Mesenchymal stem cell (in vitro differentiated cells and primary cell): ENCODE measurements at regions not wholly inside any gene's neighbourhood (a gene's known extent, or its start where the extent isn't known, plus 50 kb on each side); places are given as distances from the start of the nearest gene placed in this dataset.
A peak's percentile ranks its signal among the peaks of the same experiment; 100 is the strongest.

Source experiments
- DNase-seq: peaks from one replicate; pipeline ENCODE4 v3.0.0-alpha.2; 2013
- H2AFZ ChIP-seq: one replicate; pipeline ENCODE4 v1.6.1; 2013; ENCODE audit warnings: low read depth, mild to moderate bottlenecking, control low read depth, inconsistent platforms, low read length, moderate library complexity
- H2AK5ac ChIP-seq: 2 replicates; pipeline ENCODE4 v1.6.1; 2013; ENCODE audit warnings: low read length, moderate library complexity, mild to moderate bottlenecking, inconsistent platforms; ENCODE audit not compliant: severe bottlenecking
- H2BK120ac ChIP-seq: one replicate; pipeline ENCODE4 v1.6.1; 2013; ENCODE audit warnings: low read depth, mild to moderate bottlenecking, inconsistent platforms, low read length, moderate library complexity
- H2BK12ac ChIP-seq, 2 experiments: one replicate each; pipeline ENCODE4 v1.6.1; 2013; ENCODE audit warnings: inconsistent platforms in 2 of 2, low read length in 2 of 2, mild to moderate bottlenecking in 2 of 2, moderate library complexity in 2 of 2, control low read depth in 1 of 2
- H2BK15ac ChIP-seq: one replicate; pipeline ENCODE4 v1.6.1; 2013; ENCODE audit warnings: mild to moderate bottlenecking, low read depth, inconsistent platforms; ENCODE audit not compliant: poor library complexity, severe bottlenecking
- H2BK5ac ChIP-seq: 2 replicates; pipeline ENCODE4 v1.6.1; 2013; ENCODE audit warnings: low read depth, mild to moderate bottlenecking, low read length, control low read depth, inconsistent platforms; ENCODE audit not compliant: poor library complexity, severe bottlenecking
- H3K14ac ChIP-seq, 2 experiments: one replicate each; pipeline ENCODE4 v1.6.1; 2013; ENCODE audit warnings: inconsistent platforms in 2 of 2, low read length in 2 of 2, control low read depth in 1 of 2, mild to moderate bottlenecking in 1 of 2, moderate library complexity in 1 of 2
- H3K18ac ChIP-seq, 2 experiments: one replicate each; pipeline ENCODE4 v1.6.1; 2013; ENCODE audit warnings: inconsistent platforms in 2 of 2, low read length in 2 of 2, control low read depth in 1 of 2, low read depth in 1 of 2, mild to moderate bottlenecking in 1 of 2
- H3K23ac ChIP-seq, 2 experiments: one replicate each; pipeline ENCODE4 v1.6.1; 2013; ENCODE audit warnings: inconsistent platforms in 2 of 2, low read length in 2 of 2, mild to moderate bottlenecking in 2 of 2, moderate library complexity in 2 of 2, control low read depth in 1 of 2
- H3K27ac ChIP-seq: 2 replicates; pipeline ENCODE4 v1.5.1; 2013; ENCODE audit warnings: mild to moderate bottlenecking, moderate library complexity, low read length, control low read depth, inconsistent platforms; ENCODE audit not compliant: poor library complexity, severe bottlenecking
- H3K27me3 ChIP-seq, 2 experiments: 2 replicates each; pipeline versions ENCODE4 v1.6.1 to v1.7.0; 2013; ENCODE audit warnings: low read length in 2 of 2, mild to moderate bottlenecking in 2 of 2, moderate library complexity in 2 of 2, control low read depth in 1 of 2, inconsistent platforms in 1 of 2; ENCODE audit not compliant: control insufficient read depth in 1 of 2, insufficient read depth in 1 of 2
- H3K36me3 ChIP-seq, 2 experiments: 2 replicates each; pipeline versions ENCODE4 v1.6.1 to v1.7.0; 2013; ENCODE audit warnings: low read length in 2 of 2, control low read depth in 1 of 2, inconsistent platforms in 1 of 2, low read depth in 1 of 2, mild to moderate bottlenecking in 1 of 2; ENCODE audit not compliant: insufficient read depth in 2 of 2, control insufficient read depth in 1 of 2
- H3K4ac ChIP-seq, 2 experiments: one replicate each; pipeline ENCODE4 v1.6.1; 2013; ENCODE audit warnings: inconsistent platforms in 2 of 2, low read length in 2 of 2, mild to moderate bottlenecking in 2 of 2, moderate library complexity in 2 of 2, control low read depth in 1 of 2, low read depth in 1 of 2
- H3K4me1 ChIP-seq: 2 replicates; pipeline ENCODE4 v1.6.1; 2013; ENCODE audit warnings: low read depth, low read length, control low read depth; ENCODE audit not compliant: control insufficient read depth, insufficient read depth
- H3K4me2 ChIP-seq: 2 replicates; pipeline ENCODE4 v1.6.1; 2013; ENCODE audit warnings: low read length, mild to moderate bottlenecking, inconsistent platforms; ENCODE audit not compliant: poor library complexity, severe bottlenecking
- H3K4me3 ChIP-seq, 2 experiments: 2 replicates each; pipeline versions ENCODE4 v1.5.1 to v1.7.0; 2013; ENCODE audit warnings: low read length in 2 of 2, mild to moderate bottlenecking in 2 of 2, control low read depth in 1 of 2, low read depth in 1 of 2; ENCODE audit not compliant: insufficient read depth in 1 of 2
- H3K79me1 ChIP-seq: replicated peaks from 2 replicates; pipeline ENCODE4 v1.6.1; 2013; ENCODE audit warnings: mild to moderate bottlenecking, control low read depth, low read length, inconsistent platforms; ENCODE audit not compliant: poor library complexity, severe bottlenecking
- H3K9ac ChIP-seq: 2 replicates; pipeline ENCODE4 v1.7.0; 2013; ENCODE audit warnings: mild to moderate bottlenecking, low read length, moderate library complexity
- H3K9me3 ChIP-seq: 2 replicates; pipeline ENCODE4 v1.7.0; 2013; ENCODE audit warnings: mild to moderate bottlenecking, low read length; ENCODE audit not compliant: control insufficient read depth
- H4K8ac ChIP-seq: one replicate; pipeline ENCODE4 v1.6.1; 2013; ENCODE audit warnings: inconsistent platforms, mild to moderate bottlenecking, low read length, moderate library complexity
- H4K91ac ChIP-seq: one replicate; pipeline ENCODE4 v1.6.1; 2013; ENCODE audit warnings: mild to moderate bottlenecking, low read length, inconsistent platforms
- whole genome bisulfite sequencing: methylation state at CpG from one replicate; pipeline ENCODE4 v1.1.7; 2013; ENCODE audit warnings: mixed read lengths; 5-methylcytosine and 5-hydroxymethylcytosine counted together

GRCh38 chr13:88601949-88602348 lies 930.8 kb downstream of the SLITRK5 start:
- H2AFZ ChIP-seq, result no peak overlapping the region
- no peak overlapping the region for H3K18ac ChIP-seq
- H3K14ac ChIP-seq, result no peak overlapping the region
- H2BK120ac ChIP-seq, result no peak overlapping the region
- H3K27me3 ChIP-seq, result no peaks in the 10 kb centered on the region
- no peak overlapping the region for H4K91ac ChIP-seq
- no peak overlapping the region for H3K4me3 ChIP-seq
- H3K9me3 ChIP-seq, result peaks cover 5% of the 10 kb centered on the region
- no peak overlapping the region for H3K9ac ChIP-seq
- H3K36me3 ChIP-seq, result no peaks in the 10 kb centered on the region
- H2BK12ac ChIP-seq, result no peak overlapping the region
- H3K23ac ChIP-seq, result no peak overlapping the region
- H3K4ac ChIP-seq, result no peak overlapping the region
- H2AK5ac ChIP-seq, result no peak overlapping the region
- no peak overlapping the region for H3K27ac ChIP-seq
- DNase-seq, result peak; percentile 31
- H4K8ac ChIP-seq, result no peak overlapping the region
- no peaks in the 10 kb centered on the region for H3K4me1 ChIP-seq
- no peaks in the 10 kb centered on the region for H3K79me1 ChIP-seq
- H2BK15ac ChIP-seq, result no peak overlapping the region
- H3K4me2 ChIP-seq, result no peak overlapping the region
- H2BK5ac ChIP-seq, result no peak overlapping the region
- WGBS, result 28% methylated on average over 2 of the region's 2 CpGs

DNA sequence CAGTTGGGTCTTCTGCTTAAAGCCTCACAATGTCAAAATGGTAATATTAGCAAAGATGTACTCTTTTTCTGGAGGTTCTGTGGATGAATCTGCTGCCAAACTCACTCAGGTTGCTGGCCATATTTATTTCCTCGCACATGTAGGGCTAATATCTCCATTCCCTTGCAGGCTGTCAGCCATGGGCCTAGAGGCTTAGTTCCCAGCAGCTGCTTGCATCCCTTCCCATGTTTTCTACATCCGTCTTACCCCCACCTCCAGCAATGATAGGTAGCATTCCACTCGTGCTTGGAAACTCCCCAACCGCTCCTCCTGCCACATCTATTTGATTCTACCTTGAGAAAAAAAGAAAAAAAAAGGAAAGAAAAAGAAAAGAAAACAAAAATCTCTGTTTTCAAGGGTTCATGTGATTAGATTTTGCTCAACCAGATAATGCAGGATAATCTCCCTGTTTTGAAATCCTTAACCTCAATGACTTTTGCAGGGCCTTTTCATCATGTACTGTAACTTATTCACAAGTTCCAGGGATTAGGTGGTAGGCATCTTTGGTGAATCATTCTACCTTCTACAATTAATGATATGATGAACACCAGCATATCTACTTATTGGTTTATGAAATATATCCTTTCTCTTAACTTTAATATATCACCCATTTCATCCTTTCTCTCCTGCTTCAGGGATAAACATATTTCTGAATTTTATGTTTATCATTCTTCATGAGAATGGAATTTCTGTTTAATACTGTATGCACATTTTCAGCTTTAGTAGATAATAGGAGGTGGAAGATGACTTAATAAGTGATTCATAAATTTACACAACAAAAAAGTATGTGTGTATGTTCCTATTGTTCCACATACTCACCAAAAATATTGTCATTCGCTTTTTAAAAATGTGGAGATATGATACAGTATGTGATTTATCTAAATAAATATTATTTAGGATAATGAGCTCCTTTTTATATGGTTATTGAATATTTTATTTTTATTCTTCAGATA lies 931.9 kb downstream of the SLITRK5 start:
- WGBS, result 93% methylated on average over 1 of the region's 5 CpGs
- Histone ChIP-seq H3K27ac (no peak overlapping the region), H2BK120ac (no peak overlapping the region), H3K4me2 (no peak overlapping the region), H2BK12ac (no peak overlapping the region), H3K18ac (no peak overlapping the region), H2AFZ (no peak overlapping the region), H3K36me3 (no peaks in the 10 kb centered on the region), H3K14ac (no peak overlapping the region), H3K79me1 (no peaks in the 10 kb centered on the region), H2AK5ac (no peak overlapping the region), H3K27me3 (no peaks in the 10 kb centered on the region), H2BK5ac (no peak overlapping the region), H3K4me3 (no peak overlapping the region), H3K4me1 (no peaks in the 10 kb centered on the region), H4K8ac (peak overlapping the region; percentile 63), H2BK15ac (no peak overlapping the region), H3K23ac (no peak overlapping the region), H3K9ac (no peak overlapping the region), H3K4ac (no peak overlapping the region), H3K9me3 (peaks cover 5% of the 10 kb centered on the region), H4K91ac (no peak overlapping the region)
- DNase-seq, result no peak

- Histone ChIP-seq H2AK5ac (no peak overlapping the region), H2BK5ac (no peak overlapping the region), H3K27me3 (no peaks in the 10 kb centered on the region), H3K27ac (no peak overlapping the region), H3K14ac (no peak overlapping the region), H3K4me1 (no peaks in the 10 kb centered on the region), H3K23ac (no peak overlapping the region), H3K18ac (no peak overlapping the region), H3K4me3 (no peak overlapping the region), H2BK15ac (no peak overlapping the region), H4K91ac (no peak overlapping the region), H3K79me1 (no peaks in the 10 kb centered on the region), H3K4me2 (no peak overlapping the region), H2AFZ (no peak overlapping the region), H3K4ac (no peak overlapping the region), H2BK12ac (no peak overlapping the region), H3K9me3 (peaks cover 16% of the 10 kb centered on the region), H4K8ac (no peak overlapping the region), H2BK120ac (no peak overlapping the region), H3K36me3 (no peaks in the 10 kb centered on the region), H3K9ac (no peak overlapping the region)
- peak; percentile 2 for DNase-seq
- 84% methylated on average over 2 of the region's 3 CpGs for WGBS
Measured at GRCh38 chr13:88617176-88617575, 946.0 kb downstream of the SLITRK5 start.

- Histone ChIP-seq H2BK5ac (no peak overlapping the region), H3K9me3 (peaks cover 29% of the 10 kb centered on the region), H3K79me1 (no peaks in the 10 kb centered on the region), H3K27ac (no peak overlapping the region), H3K14ac (no peak overlapping the region), H3K23ac (no peak overlapping the region), H4K91ac (no peak overlapping the region), H2BK12ac (no peak overlapping the region), H3K27me3 (no peaks in the 10 kb centered on the region), H3K4ac (no peak overlapping the region), H2AK5ac (no peak overlapping the region), H3K18ac (peak overlapping the region in 1 of 2 experiments; percentile 55), H3K4me3 (no peak overlapping the region), H3K4me1 (no peaks in the 10 kb centered on the region), H3K36me3 (no peaks in the 10 kb centered on the region), H3K4me2 (no peak overlapping the region), H3K9ac (no peak overlapping the region), H2BK15ac (no peak overlapping the region), H2AFZ (no peak overlapping the region), H2BK120ac (no peak overlapping the region), H4K8ac (no peak overlapping the region)
- peak; percentile 60 for DNase-seq
- WGBS, result 87% methylated on average over 1 of the region's 2 CpGs
Measured at GRCh38 chr13:88622362-88622973, 951.3 kb downstream of the SLITRK5 start.
